Cardiac muscle cell (in vitro differentiated cells and primary cell): ENCODE measurements at regions not wholly inside any gene's neighbourhood (a gene's known extent, or its start where the extent isn't known, plus 50 kb on each side); places are given as distances from the start of the nearest gene placed in this dataset.

ENCODE experiments used
- DNase-seq, 2 donors: peaks; one replicate each; pipeline versions ENCODE4 v3.0.0 to v3.0.0-alpha.2; 2010 to 2017; ENCODE audit warnings: low read depth in 1 of 2, low spot score in 1 of 2
- H3K27ac ChIP-seq: fragments of 200-600 bp; sonication (generic); 2 replicates; pipeline ENCODE4 v1.5.1; 2016
- H3K27me3 ChIP-seq: fragments of 200-600 bp; sonication (generic); 2 replicates; pipeline ENCODE4 v1.6.0; 2016; ENCODE audit warnings: control low read depth
- H3K36me3 ChIP-seq: fragments of 200-600 bp; sonication (generic); 2 replicates; pipeline ENCODE4 v1.5.1; 2016; ENCODE audit warnings: control low read depth
- H3K4me1 ChIP-seq: fragments of 200-600 bp; sonication (generic); 2 replicates; pipeline ENCODE4 v1.8.1; 2017; ENCODE audit warnings: low read depth, mild to moderate bottlenecking, mixed run types
- H3K4me3 ChIP-seq: fragments of 200-600 bp; sonication (generic); 2 replicates; pipeline ENCODE4 v1.5.1; 2016; ENCODE audit warnings: mild to moderate bottlenecking
- H3K9me3 ChIP-seq: fragments of 200-600 bp; sonication (generic); 2 replicates; pipeline ENCODE4 v1.5.1; 2017; ENCODE audit warnings: low read depth, mild to moderate bottlenecking, control low read depth
- TF ChIP-seq, protein P1 (sequence below): IDR thresholded peaks from 2 replicates; pipeline ENCODE4 v1.5.1; 2012; ENCODE audit warnings: low read depth, mild to moderate bottlenecking, low read length

DNA sequence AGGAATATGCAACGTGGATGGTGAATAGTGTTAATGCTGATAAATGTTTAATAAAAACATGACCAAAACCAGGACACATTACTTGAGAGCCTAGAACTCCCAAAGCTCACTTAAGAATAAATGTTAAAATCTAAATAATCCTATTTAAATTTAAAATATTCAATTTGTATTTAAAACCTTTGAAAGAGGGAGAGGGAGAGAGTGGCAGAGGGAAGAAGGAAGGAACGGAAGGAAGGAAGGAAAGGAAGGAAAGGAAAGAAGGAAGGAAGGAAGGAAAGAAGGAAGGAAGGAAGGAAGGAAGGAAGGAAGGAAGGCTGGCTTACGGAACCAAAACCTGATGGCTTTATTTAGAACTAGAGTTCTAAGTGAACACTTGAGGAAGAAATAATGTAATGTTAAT is 324.1 kb upstream of the SYT4 start:
- Histone ChIP-seq H3K4me3 (no peak overlapping the region), H3K27ac (no peak overlapping the region), H3K36me3 (no peaks in the 10 kb centered on the region), H3K27me3 (no peaks in the 10 kb centered on the region), H3K4me1 (no peaks in the 10 kb centered on the region), H3K9me3 (no peaks in the 10 kb centered on the region)
- DNase-seq, result no peak
- TF ChIP-seq, protein P1, sequence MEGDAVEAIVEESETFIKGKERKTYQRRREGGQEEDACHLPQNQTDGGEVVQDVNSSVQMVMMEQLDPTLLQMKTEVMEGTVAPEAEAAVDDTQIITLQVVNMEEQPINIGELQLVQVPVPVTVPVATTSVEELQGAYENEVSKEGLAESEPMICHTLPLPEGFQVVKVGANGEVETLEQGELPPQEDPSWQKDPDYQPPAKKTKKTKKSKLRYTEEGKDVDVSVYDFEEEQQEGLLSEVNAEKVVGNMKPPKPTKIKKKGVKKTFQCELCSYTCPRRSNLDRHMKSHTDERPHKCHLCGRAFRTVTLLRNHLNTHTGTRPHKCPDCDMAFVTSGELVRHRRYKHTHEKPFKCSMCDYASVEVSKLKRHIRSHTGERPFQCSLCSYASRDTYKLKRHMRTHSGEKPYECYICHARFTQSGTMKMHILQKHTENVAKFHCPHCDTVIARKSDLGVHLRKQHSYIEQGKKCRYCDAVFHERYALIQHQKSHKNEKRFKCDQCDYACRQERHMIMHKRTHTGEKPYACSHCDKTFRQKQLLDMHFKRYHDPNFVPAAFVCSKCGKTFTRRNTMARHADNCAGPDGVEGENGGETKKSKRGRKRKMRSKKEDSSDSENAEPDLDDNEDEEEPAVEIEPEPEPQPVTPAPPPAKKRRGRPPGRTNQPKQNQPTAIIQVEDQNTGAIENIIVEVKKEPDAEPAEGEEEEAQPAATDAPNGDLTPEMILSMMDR, result no peak

DNA sequence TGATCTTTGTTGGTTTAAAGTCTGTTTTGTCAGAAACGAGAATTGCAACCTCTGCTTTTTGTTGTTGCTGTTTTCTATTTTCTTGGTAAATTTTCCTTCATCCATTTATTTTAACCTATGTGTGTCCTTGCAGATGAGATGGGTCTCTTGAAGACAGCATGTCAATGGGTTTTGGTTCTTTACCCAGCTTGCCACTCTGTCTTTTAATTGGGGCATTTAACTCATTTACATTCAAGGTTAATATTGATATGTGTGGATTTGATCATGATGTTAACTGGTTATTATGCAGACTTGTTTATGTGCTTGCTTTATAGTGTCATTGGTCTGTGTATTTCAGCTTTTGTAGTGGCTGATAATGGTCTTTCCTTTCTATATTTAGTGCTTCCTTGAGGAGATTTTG is 327.9 kb upstream of the SYT4 start:
- no peak overlapping the region for H3K27ac ChIP-seq
- H3K4me3 ChIP-seq, result no peak overlapping the region
- no peaks in the 10 kb centered on the region for H3K27me3 ChIP-seq
- H3K36me3 ChIP-seq, result no peaks in the 10 kb centered on the region
- DNase-seq, result no peak
- TF ChIP-seq, protein P1, result no peak
- H3K4me1 ChIP-seq, result no peaks in the 10 kb centered on the region
- H3K9me3 ChIP-seq, result no peaks in the 10 kb centered on the region

DNA sequence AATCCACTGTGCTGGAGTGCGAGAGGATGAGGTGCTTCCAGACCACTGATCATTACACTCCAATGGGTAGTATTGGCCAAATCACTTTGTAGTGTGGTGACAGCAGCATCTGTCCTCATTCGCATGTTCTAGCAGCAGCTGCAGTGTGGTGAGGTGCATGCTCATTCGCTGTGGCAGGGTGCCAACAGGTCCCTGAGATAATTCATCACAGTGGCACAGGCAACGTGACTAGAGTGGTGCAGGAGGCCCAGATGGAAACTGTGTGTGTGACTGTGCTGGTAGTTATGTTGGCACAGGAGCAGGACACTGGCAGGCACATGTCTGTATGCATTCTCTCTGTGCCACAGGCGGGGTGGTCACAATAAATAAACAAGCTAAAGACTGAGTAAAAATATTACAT is 329.5 kb upstream of the SYT4 start:
- Histone ChIP-seq H3K9me3 (no peaks in the 10 kb centered on the region), H3K27me3 (no peaks in the 10 kb centered on the region), H3K4me1 (no peaks in the 10 kb centered on the region), H3K36me3 (no peaks in the 10 kb centered on the region), H3K4me3 (no peak overlapping the region), H3K27ac (no peak overlapping the region)
- DNase-seq, result no peak
- TF ChIP-seq, protein P1, result no peak

DNA sequence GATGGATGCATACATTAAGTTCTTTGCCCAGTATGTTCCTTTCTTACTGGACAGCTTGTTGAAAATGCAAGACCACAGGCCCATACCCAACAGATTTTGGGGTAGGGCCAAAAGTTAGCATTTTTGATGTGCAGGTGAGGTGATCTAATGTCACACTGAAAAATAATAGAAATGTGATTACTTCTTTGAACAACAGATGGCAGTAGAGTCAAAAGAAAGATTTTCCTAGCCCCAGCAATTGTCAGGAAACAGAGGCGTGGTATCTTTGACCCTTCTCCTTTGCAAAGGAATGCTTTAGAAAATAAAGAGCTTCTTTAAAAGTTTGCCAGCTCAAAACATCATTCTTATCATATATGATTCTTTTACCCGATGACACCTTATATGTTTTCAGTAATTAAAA is 343.6 kb upstream of the SYT4 start:
- DNase-seq, result peak; percentile 45 to 65
- H3K4me1 ChIP-seq, result no peaks in the 10 kb centered on the region
- H3K9me3 ChIP-seq, result no peaks in the 10 kb centered on the region
- H3K27ac ChIP-seq, result no peak overlapping the region
- no peaks in the 10 kb centered on the region for H3K36me3 ChIP-seq
- H3K27me3 ChIP-seq, result no peaks in the 10 kb centered on the region
- H3K4me3 ChIP-seq, result no peak overlapping the region
- TF ChIP-seq, protein P1, result peak; percentile 40

DNA sequence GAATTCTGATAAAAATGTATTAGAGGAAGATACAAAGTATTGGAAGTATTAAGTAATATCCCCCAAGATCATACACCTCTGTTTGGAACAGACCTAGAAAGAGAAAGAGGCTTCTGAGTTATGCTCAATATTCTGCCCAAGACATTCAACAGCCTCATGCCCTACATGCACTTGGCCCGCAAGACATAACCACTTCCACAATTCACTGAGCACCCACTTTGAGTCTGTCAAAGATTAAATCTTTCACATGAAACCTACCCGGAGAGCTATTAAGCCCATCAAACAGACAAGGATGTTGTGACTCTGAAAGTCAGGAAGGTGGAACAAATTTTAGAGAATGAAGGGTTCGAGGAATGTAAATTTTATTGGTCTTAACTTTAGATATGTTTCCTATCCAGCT is 344.7 kb upstream of the SYT4 start:
- no peak overlapping the region for H3K27ac ChIP-seq
- H3K36me3 ChIP-seq, result no peaks in the 10 kb centered on the region
- TF ChIP-seq, protein P1, result no peak
- no peaks in the 10 kb centered on the region for H3K27me3 ChIP-seq
- H3K4me3 ChIP-seq, result no peak overlapping the region
- no peaks in the 10 kb centered on the region for H3K9me3 ChIP-seq
- H3K4me1 ChIP-seq, result no peaks in the 10 kb centered on the region
- peak in 1 of 2 donors; percentile 35 for DNase-seq

DNA sequence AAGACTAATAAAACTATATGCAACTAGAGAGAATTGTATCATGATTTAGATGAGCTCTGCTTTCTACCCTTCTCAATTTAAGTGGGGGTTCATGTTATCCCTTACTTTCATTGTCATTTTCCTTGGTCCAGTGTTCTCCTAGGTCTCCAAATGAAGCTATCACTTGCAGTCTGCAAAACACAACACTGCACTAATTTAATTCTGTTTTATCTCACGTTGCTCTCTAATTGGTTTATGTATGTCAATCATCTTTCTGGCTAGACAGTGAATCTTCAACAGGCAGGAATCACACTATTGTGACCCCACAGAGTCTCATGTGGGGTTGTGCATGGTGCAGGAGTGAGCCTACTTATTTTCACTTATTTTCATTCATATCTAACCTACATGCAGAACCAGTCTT is 348.3 kb upstream of the SYT4 start:
- Histone ChIP-seq H3K27ac (no peak overlapping the region), H3K36me3 (no peaks in the 10 kb centered on the region), H3K4me3 (no peak overlapping the region), H3K27me3 (no peaks in the 10 kb centered on the region), H3K9me3 (no peaks in the 10 kb centered on the region), H3K4me1 (no peaks in the 10 kb centered on the region)
- TF ChIP-seq, protein P1, result no peak
- DNase-seq, result no peak
